Non-pigmented ciliary epithelial cell (primary cell): ENCODE measurements at regions not wholly inside any gene's neighbourhood (a gene's known extent, or its start where the extent isn't known, plus 50 kb on each side); places are given as distances from the start of the nearest gene placed in this dataset.

ENCODE experiments used
- DNase-seq: peaks from one replicate; pipeline ENCODE4 v3.0.0-alpha.2; 2010; ENCODE audit warnings: low read depth

GRCh38 chr9:81489046-81489445 is 200.3 kb downstream of the TLE1 start:
- no peak for DNase-seq

GRCh38 chr9:81480828-81481604 is 208.3 kb downstream of the TLE1 start:
- no peak for DNase-seq

- no peak for DNase-seq
These were observed 209.8 kb downstream of the TLE1 start for GRCh38 chr9:81479573-81479972.

DNA sequence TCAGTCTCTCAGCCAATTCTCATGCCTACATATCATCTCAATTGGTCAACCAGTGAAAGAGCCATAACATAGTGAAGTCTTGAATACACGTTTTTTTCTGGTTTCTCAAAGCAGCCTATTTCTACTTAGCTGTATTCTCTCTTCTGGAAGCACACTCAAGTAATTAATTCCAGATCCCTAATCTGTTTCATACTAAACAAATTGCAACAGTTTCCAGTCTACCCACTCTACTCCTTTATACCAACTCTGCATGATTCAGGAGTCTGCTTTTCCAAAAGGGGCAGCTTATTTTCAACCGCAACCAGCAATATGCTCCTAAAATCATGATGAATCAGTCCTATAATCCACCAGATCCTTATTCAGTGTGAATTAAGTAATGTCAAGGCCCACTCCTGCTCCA is 211.7 kb downstream of the TLE1 start:
- no peak for DNase-seq

DNA sequence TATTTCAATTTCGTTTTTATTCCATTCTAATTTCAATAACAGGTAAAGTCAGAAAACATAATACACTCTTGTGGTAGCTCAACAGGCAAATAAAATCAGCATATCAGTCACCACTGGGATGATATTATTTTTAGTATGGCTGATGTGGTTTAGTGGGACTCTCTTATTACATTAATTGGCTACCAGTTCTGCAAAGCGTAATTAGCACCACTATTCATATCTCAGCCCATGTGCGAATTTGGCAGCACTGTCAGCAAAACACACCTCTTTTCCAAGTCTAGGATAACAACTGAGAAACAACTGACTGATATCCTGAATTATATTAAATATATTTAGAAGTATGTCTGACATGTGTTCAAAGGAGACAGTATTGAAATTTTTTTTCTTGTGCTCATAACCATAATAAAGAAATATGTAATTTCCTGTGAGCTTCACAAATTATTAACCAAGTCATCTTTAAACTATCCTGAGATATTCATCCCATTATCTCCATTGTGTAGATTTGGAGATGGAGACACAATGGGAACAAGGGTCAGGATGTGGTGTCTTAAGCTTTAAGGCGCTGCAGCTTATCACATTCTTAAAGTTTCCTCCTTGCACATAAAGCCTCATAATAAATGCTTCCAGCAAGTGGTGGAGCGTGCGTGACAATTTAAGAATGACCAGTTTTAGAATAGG is 212.4 kb downstream of the TLE1 start:
- DNase-seq: no peak

GRCh38 chr9:81474792-81475191 is 214.6 kb downstream of the TLE1 start:
- DNase-seq: no peak

GRCh38 chr9:81474125-81474524 is 215.2 kb downstream of the TLE1 start:
- no peak for DNase-seq

- DNase-seq: no peak
These were observed 215.6 kb downstream of the TLE1 start for GRCh38 chr9:81473708-81474107.

- DNase-seq: no peak
These were observed 216.1 kb downstream of the TLE1 start for GRCh38 chr9:81473206-81473605.

GRCh38 chr9:81472701-81473100 is 216.6 kb downstream of the TLE1 start:
- DNase-seq: no peak

GRCh38 chr9:81470864-81471263 is 218.5 kb downstream of the TLE1 start:
- DNase-seq: no peak

- no peak for DNase-seq
These were observed 221.2 kb downstream of the TLE1 start for GRCh38 chr9:81468084-81468595.

- no peak for DNase-seq
These were observed 222.4 kb downstream of the TLE1 start for GRCh38 chr9:81466981-81467380.

DNA sequence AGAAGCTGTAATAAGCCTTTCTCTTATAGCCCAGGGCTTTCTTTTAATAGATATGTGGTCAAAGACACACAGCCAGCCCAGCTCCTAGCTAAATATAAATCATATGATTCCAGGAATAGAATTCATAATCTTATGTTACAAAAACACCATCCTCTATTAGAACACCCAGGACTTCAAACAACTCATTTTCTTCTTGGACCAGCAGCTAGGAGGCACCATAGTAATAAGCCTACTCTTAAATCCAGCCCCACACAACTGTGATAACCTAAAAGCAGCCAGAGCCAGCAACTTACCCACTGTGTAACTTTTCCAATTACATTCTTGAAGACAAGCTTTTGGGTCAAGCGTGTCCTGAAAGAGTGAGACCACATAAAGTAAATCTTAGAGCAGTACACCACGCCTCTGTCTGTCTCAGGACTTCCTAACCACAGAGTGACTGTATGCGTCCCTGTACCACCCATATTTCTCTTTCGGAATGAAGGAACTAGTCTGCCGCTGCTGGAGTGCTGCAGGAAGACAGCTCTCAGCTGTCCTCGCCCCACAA is 223.8 kb downstream of the TLE1 start:
- no peak for DNase-seq

DNA sequence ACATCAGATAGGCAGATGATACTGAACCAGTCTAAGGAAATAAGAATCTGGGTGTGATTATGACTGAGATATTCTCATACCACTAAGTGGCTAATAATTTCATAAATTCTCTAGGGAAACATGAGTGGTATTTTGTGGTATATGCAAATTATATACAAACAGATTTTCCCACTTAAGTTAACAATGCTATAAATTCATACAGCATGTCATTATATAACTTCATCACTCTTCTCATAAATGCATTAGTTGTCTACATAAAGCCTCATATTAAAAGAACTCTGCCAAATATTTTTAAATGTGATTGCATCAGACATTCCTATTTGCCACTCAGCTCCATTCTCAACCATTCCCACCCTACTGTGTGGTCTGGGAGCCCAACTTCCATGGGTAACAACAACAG is 226.5 kb downstream of the TLE1 start:
- DNase-seq: no peak

- peak; percentile 24 for DNase-seq
These were observed 228.2 kb downstream of the TLE1 start for GRCh38 chr9:81461196-81461595.

- DNase-seq: no peak
These were observed 228.7 kb downstream of the TLE1 start for GRCh38 chr9:81460693-81461092.

DNA sequence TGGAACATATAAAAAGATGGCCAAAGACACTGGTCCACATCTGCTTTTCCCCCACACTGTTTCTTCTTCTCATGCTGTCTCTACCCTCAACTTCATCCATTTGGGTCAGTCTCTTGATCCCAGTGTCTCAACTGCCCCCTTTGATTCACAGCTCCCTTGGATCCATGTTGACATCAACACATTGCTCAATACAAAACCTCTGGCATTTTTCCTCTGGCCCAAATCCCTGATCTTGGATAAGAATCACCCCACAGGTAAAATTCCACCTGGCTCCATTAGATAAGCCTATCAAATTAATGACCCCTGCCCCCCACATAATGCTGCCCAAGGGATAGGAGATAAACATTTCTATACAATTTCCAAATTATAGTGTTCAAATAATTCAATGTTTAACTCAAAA is 229.8 kb downstream of the TLE1 start:
- DNase-seq: no peak

DNA sequence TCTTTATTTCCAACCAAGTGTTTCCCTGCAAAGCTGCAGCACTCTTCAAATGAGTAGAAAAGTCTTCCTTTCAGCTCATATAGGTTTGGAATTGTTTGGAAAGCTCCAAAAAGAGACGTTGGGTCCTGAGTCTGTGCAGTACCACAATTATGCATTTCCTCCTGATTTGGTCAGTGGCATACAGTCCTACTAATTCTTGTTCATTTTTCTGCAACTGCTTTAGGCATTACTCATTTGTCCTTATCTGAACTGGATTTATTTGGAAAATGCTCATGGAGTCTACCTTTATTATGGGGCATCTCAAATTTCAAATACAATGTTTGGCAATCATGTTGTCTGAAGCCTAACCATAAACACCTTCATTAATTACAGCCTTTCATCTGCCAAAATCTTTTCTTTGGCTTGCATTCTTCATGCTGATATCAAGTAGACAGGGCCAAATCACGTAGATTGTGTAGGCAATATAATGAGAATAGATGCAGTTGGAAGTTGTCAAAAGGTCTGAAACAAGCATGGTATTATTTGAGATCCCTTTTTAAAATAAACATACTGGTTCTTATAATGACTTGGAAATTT is 232.8 kb downstream of the TLE1 start:
- DNase-seq: peak; percentile 52

DNA sequence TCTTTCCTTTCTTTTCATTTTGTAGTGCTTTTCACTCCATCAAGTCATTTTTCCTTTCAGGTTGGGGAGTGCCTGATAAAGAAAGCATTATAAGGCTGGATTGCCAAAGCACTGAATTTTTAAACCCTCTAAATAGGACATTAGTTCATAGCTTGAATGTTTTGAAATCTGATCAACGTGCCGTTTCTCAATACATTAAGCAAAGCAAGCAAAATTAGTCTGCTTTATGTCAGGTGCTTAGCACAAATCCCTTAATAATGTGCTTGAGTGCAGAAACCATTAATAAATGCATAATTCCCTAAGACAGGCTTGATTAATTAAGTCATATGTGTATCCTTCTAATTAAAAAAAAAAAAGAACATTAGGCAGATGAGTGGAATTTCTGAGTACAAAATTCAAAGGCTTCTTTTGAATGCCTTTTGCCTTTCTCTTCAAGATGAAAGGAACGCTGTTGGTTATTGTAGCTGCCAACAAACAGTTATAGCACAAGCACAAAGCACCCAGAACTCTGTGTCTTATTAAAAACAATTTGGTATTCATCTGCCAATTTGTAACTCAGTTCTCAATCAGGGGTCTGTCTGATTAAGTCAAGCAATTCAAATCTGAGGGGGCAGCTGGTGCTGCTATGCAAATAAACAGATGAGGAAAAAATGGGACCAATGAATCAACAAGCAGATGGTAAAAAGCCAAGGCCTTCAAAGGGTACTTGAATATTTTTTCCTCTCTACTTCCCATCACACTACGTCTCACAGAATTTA is 233.7 kb downstream of the TLE1 start:
- DNase-seq: no peak

- no peak for DNase-seq
These were observed 243.9 kb downstream of the TLE1 start for GRCh38 chr9:81445331-81445921.

DNA sequence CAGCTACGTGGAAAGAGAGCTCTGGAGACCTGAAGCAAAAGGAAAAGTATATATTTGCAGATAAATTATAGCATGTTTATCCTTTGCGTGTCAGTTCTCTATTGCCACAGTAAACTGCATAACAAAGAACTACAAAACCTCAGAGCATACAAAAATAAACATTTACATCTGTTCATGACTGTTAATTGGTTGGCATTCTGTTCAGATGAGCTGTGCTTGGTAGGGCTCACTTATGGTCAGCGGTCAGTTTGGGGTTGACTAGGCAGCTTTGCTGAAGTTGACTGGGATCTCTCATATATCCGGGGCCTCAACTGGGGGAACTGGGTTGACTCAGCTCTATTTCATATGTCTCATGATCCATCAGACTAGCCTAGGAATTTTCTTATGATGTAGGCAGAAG is 257.7 kb downstream of the TLE1 start:
- DNase-seq: peak; percentile 86
